Subcutaneous abdominal adipose tissue (tissue), 5 donors: ENCODE measurements at regions not wholly inside any gene's neighbourhood (a gene's known extent, or its start where the extent isn't known, plus 50 kb on each side); places are given as distances from the start of the nearest gene placed in this dataset.

ENCODE experiments used
- H3K27ac ChIP-seq: one replicate; pipeline ENCODE4 v1.7.0; 2013; ENCODE audit warnings: low read depth, mild to moderate bottlenecking, inconsistent platforms, low read length, moderate library complexity
- H3K27me3 ChIP-seq, 5 donors: one replicate each; pipeline ENCODE4 v1.7.0; 2013; ENCODE audit warnings: low read length in 5 of 5, inconsistent platforms in 1 of 5; ENCODE audit not compliant: control insufficient read depth in 5 of 5, insufficient read depth in 4 of 5
- H3K36me3 ChIP-seq, 5 donors: one replicate each; pipeline ENCODE4 v1.7.0; 2013; ENCODE audit warnings: low read length in 5 of 5; ENCODE audit not compliant: control insufficient read depth in 5 of 5, insufficient read depth in 5 of 5
- H3K4me1 ChIP-seq, 5 donors: one replicate each; pipeline ENCODE4 v1.7.0; 2013; ENCODE audit warnings: low read length in 5 of 5, mild to moderate bottlenecking in 3 of 5, moderate library complexity in 1 of 5; ENCODE audit not compliant: control insufficient read depth in 5 of 5, insufficient read depth in 5 of 5
- H3K4me3 ChIP-seq, 5 donors: one replicate each; pipeline ENCODE4 v1.7.0; 2013; ENCODE audit warnings: low read length in 5 of 5, low read depth in 1 of 5
- H3K9ac ChIP-seq, 5 donors: one replicate each; pipeline ENCODE4 v1.7.0; 2013; ENCODE audit warnings: low read length in 5 of 5, mild to moderate bottlenecking in 4 of 5, moderate library complexity in 3 of 5
- H3K9me3 ChIP-seq, 5 donors: one replicate each; pipeline ENCODE4 v1.7.0; 2013; ENCODE audit warnings: low read length in 5 of 5; ENCODE audit not compliant: control insufficient read depth in 5 of 5
- donor health status: healthy.
- donor health status: healthy.
- donor health status: healthy.
- donor health status: healthy.
- donor health status: healthy.

GRCh38 chr4:184892999-184893398, 67.2 kb upstream of the ACSL1 start:
- Histone ChIP-seq H3K4me1 (peaks cover 7 to 68% (median 54%) of the 10 kb centered on the region in 5 donors), H3K9me3 (peaks cover 0 to 4% (median 0%) of the 10 kb centered on the region in 5 donors), H3K27ac (peak overlapping the region; percentile 97), H3K36me3 (no peaks in the 10 kb centered on the region), H3K27me3 (no peaks in the 10 kb centered on the region), H3K9ac (no peak overlapping the region), H3K4me3 (no peak overlapping the region)

GRCh38 chr4:184893801-184894571, 68.2 kb upstream of the ACSL1 start:
- Histone ChIP-seq H3K9ac (peak overlapping the region in 1 of 5 donors; percentile 67), H3K27ac (peak overlapping the region; percentile 97), H3K4me3 (peak overlapping the region in 1 of 5 donors; percentile 15), H3K27me3 (no peaks in the 10 kb centered on the region), H3K4me1 (peaks cover 7 to 70% (median 57%) of the 10 kb centered on the region in 5 donors), H3K36me3 (no peaks in the 10 kb centered on the region), H3K9me3 (peaks cover 0 to 4% (median 0%) of the 10 kb centered on the region in 5 donors)

GRCh38 chr4:184895012-184895695, 69.4 kb upstream of the ACSL1 start:
- H3K36me3 ChIP-seq, result no peaks in the 10 kb centered on the region
- no peaks in the 10 kb centered on the region for H3K27me3 ChIP-seq
- peak overlapping the region in 1 of 5 donors; percentile 67 for H3K9ac ChIP-seq
- H3K4me3 ChIP-seq, result no peak overlapping the region
- peak overlapping the region; percentile 97 for H3K27ac ChIP-seq
- peaks cover 0 to 4% (median 0%) of the 10 kb centered on the region in 5 donors for H3K9me3 ChIP-seq
- peaks cover 9 to 81% (median 64%) of the 10 kb centered on the region in 5 donors for H3K4me1 ChIP-seq

- Histone ChIP-seq H3K27ac (peak overlapping the region; percentile 97), H3K4me3 (no peak overlapping the region), H3K4me1 (peaks cover 9 to 74% (median 60%) of the 10 kb centered on the region in 5 donors)
Observed at GRCh38 chr4:184896868-184897715, 71.3 kb upstream of the ACSL1 start.

GRCh38 chr4:184897895-184898294, 72.1 kb upstream of the ACSL1 start:
- Histone ChIP-seq H3K9ac (peak overlapping the region in 3 of 5 donors; percentile 3 to 67 (median 11)), H3K36me3 (no peaks in the 10 kb centered on the region), H3K9me3 (peaks cover 0 to 4% (median 0%) of the 10 kb centered on the region in 5 donors), H3K27ac (peak overlapping the region; percentile 97), H3K4me3 (no peak overlapping the region), H3K4me1 (peaks cover 9 to 68% (median 60%) of the 10 kb centered on the region in 5 donors), H3K27me3 (no peaks in the 10 kb centered on the region)

More at GRCh38 chr4:184896868-184897715, 71.3 kb upstream of the ACSL1 start:
- Histone ChIP-seq H3K9me3 (peaks cover 0 to 4% (median 0%) of the 10 kb centered on the region in 5 donors), H3K27me3 (no peaks in the 10 kb centered on the region), H3K9ac (peak overlapping the region in 4 of 5 donors; percentile 19 to 75 (median 46)), H3K36me3 (no peaks in the 10 kb centered on the region)

- H3K27ac ChIP-seq, result peak overlapping the region; percentile 97
- H3K4me3 ChIP-seq, result no peak overlapping the region
- H3K36me3 ChIP-seq, result no peaks in the 10 kb centered on the region
- H3K9me3 ChIP-seq, result peaks cover 0 to under 1% (median 0%) of the 10 kb centered on the region in 5 donors
- no peaks in the 10 kb centered on the region for H3K27me3 ChIP-seq
- H3K4me1 ChIP-seq, result peaks cover 9 to 62% (median 59%) of the 10 kb centered on the region in 5 donors
- H3K9ac ChIP-seq, result peak overlapping the region in 1 of 5 donors; percentile 67
Observed at GRCh38 chr4:184898793-184899192, 73.0 kb upstream of the ACSL1 start.

- H3K27ac ChIP-seq, result peak overlapping the region; percentile 97
- no peak overlapping the region for H3K4me3 ChIP-seq
- peaks cover 9 to 55% (median 52%) of the 10 kb centered on the region in 5 donors for H3K4me1 ChIP-seq
Observed at GRCh38 chr4:184899261-184900134, 73.7 kb upstream of the ACSL1 start.

GRCh38 chr4:184900184-184900583, 74.4 kb upstream of the ACSL1 start:
- Histone ChIP-seq H3K36me3 (no peaks in the 10 kb centered on the region), H3K27ac (peak overlapping the region; percentile 97), H3K4me3 (no peak overlapping the region), H3K27me3 (no peaks in the 10 kb centered on the region), H3K4me1 (peaks cover 7 to 48% (median 47%) of the 10 kb centered on the region in 5 donors), H3K9me3 (no peaks in the 10 kb centered on the region), H3K9ac (peak overlapping the region in 3 of 5 donors; percentile 9 to 73 (median 56))

More at GRCh38 chr4:184899261-184900134, 73.7 kb upstream of the ACSL1 start:
- no peaks in the 10 kb centered on the region for H3K36me3 ChIP-seq
- H3K9ac ChIP-seq, result peak overlapping the region in 3 of 5 donors; percentile 37 to 73 (median 56)
- no peaks in the 10 kb centered on the region for H3K27me3 ChIP-seq
- H3K9me3 ChIP-seq, result no peaks in the 10 kb centered on the region

GRCh38 chr4:184902550-184902949, 76.8 kb upstream of the ACSL1 start:
- Histone ChIP-seq H3K4me1 (peaks cover 3 to 26% (median 25%) of the 10 kb centered on the region in 5 donors), H3K27me3 (no peaks in the 10 kb centered on the region), H3K9ac (no peak overlapping the region), H3K36me3 (no peaks in the 10 kb centered on the region), H3K9me3 (no peaks in the 10 kb centered on the region), H3K27ac (no peak overlapping the region), H3K4me3 (no peak overlapping the region)
